Keratinocyte (primary cell): ENCODE measurements at regions not wholly inside any gene's neighbourhood (a gene's known extent, or its start where the extent isn't known, plus 50 kb on each side); places are given as distances from the start of the nearest gene placed in this dataset.

Source experiments
- CTCF ChIP-seq, 3 experiments: IDR thresholded peaks in 1 of 3; conservative IDR thresholded peaks in 1 of 3; optimal IDR thresholded peaks in 1 of 3; 2 replicates in 2 of 3; 3 replicates in 1 of 3; pipeline versions ENCODE3 to v1.5.1; 2011; ENCODE audit warnings: low read length in 3 of 3, mild to moderate bottlenecking in 3 of 3, moderate library complexity in 2 of 3, control low read depth in 1 of 3, inconsistent platforms in 1 of 3; ENCODE audit not compliant: insufficient read depth in 2 of 3; ENCODE audit errors: extremely low read depth in 1 of 3
- EZH2 ChIP-seq: IDR thresholded peaks from one replicate; pipeline ENCODE4 v1.6.1; 2012; ENCODE audit warnings: inconsistent platforms, mild to moderate bottlenecking, low read length, moderate library complexity

- TF ChIP-seq EZH2 (no peak), CTCF (optimal IDR thresholded peaks at IDR 0.05 in 1 of 3, IDR thresholded peaks at IDR 0.05 in 1 of 3, conservative IDR thresholded peaks at IDR 0.05 in 1 of 3; ENCODE audit: extremely low read depth in 1 of 3, insufficient read depth in 2 of 3, low read length in 3 of 3) (no peak)
Observed at GRCh38 chr18:73835656-73836364, 311.8 kb downstream of the FBXO15 start.
